ENCODE measurements at regions not wholly inside any gene's neighbourhood (a gene's known extent, or its start where the extent isn't known, plus 50 kb on each side); places are given as distances from the start of the nearest gene placed in this dataset.

- TF ChIP-seq POLR2AphosphoS5 (IDR thresholded peaks at IDR 0.05; ENCODE audit: low read depth) (no peak), CTCF (IDR thresholded peaks at IDR 0.05; ENCODE audit: insufficient read depth, low read length) (no peak)
Measured at GRCh38 chr3:147943265-147943945, 534.2 kb downstream of the ZIC1 start.

All from HL-60 (cell line).